HG02798 (cell line): ENCODE measurements at regions not wholly inside any gene's neighbourhood (a gene's known extent, or its start where the extent isn't known, plus 50 kb on each side); places are given as distances from the start of the nearest gene placed in this dataset.

Source experiments
- ATAC-seq: cut with Tn5 transposase; IDR thresholded peaks from one replicate; pipeline ENCODE4 v1.9.1; 2021; ENCODE audit warnings: mild to moderate bottlenecking; ENCODE audit not compliant: unreplicated experiment, poor library complexity

DNA sequence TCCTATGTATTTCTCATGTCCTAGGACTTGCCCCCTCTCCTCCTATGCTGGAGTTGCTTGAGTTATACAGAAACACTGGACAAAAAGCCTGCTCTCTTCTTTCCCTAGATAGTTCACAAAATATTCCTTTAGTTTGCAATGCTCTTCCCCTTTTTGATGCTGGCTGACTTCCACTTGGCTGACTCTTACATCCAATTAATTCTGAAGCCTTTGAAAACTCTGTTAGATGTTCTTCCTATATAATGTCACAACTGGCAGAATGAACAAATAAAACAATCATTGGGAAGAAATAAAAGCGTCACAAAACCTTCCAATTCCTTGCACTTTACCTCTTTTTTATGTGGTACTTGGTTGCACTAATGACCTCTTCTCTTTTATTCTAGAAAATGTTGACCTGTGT is 253.8 kb upstream of the CITED2 start:
- ATAC-seq, result no peak

DNA sequence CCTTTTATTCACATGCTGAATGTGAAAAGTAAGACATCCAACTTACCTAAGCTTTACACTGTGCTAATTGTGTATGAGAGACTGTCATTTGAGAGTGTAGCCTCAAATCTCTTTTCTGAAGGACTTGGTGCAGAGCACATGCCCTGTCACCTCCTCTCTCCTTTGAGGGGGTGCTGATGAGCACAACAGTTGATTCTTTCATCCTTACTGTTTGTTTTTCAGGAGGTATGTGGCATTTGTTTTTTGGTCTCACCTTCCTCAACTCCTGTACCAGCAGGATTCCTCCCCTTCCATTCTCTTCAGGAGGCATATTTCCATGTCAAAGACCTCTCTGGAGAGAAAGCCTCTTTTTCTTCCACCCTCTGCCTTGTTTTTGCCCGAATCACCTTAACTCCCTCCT is 252.6 kb upstream of the CITED2 start:
- ATAC-seq, result no peak

DNA sequence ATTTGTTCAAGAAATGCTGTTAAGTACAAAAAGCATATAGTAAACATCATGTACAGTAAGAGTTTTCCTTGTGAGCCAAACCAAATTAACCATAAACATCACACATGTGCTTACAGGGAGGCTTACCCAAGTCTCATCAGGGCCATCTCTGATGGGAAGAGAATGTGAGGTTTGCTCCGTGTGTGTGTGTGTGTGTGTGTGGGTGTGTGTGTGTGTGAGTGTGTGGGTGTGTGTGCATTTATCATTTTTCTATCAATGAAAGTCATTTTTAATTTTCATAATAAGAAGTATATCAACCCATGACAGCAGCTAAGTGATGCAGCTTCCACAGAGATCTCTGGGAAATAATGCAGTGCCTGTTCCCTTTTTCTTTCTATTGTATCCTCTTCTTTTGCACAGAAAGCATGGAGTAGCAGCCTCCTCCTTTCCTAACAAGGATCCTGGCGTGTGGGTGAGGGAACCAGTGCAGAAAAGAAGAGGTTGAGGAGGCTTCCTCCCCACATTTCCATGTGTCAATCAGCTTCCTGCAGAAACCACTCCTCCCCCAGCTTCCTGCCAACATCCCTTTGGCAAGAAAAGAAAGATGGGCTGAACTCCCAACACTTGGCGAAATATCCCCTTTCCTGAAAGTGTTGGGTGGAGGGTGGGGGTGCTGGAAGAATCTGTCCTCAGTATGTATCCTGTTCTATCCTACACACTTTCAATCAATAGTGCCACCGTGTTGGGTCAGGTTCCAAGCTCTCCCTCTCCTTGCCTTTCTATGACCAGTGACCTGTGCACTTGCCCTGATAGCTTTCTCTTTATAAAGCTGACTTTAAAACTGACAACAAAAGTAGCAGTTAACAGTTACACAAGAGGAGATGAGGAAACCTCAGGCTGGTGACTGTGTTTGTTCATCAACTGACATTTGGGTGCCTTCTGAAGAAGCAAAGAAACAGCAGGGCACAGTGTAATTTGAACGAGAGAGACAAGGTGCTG is 251.8 kb upstream of the CITED2 start:
- no peak for ATAC-seq

DNA sequence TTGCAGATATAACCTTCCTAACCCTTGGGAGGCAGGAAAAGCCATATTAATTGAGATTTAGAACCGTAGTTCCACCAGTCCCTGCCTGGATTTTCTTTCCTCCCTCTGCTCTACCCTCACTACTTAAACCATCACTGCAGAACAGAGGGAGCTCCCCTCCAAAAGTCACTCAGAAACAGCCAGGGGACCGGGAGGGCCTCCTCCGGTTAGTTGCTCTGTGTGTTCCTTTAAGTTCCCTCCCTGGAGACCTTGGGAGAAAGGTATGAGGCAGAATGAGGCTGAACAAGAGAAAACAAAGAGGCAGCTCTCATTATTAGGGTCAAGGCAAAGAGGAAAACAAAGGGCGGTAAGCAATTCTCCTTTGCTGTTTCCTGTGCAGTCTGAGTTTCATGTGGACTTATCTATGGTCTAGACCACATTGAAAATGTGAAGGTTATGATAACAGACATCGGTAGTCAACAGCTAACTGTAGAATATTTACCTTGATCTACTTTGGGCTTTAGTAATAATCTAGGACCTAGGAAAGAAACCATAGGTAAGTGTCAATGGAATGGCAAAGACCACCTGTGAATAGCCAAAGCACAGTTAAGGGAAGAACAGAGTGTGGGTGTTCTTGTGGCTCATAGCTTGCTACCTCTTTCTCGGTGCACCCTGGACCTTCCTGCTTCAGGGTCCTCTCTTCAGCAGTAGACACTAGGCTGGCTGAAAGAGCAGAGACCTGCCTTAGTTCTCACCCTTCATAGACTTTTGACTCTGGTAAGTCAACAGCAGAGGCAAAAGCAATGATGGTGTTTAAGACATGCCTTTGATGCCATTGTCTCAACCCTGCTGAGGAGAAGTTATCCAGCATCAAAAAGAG is 250.9 kb upstream of the CITED2 start:
- no peak for ATAC-seq

DNA sequence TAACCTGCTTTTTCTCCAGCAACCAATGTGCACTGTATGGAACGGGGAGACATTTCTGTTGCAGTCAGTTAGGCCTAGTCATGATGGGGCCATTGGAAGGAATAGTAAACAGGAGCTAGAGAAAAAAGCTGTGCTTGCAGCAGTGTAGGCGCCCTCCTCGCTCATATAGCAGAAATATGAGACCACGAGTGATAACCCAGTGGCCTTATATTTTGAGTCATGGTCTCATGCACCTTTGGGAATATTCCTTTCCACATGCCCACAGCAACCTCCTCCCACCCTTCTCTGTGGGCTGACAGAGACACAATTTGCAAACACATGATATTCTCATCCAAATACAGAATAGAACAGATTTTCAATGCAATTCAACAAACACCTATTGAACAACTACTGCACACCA is 248.9 kb upstream of the CITED2 start:
- ATAC-seq, result no peak

DNA sequence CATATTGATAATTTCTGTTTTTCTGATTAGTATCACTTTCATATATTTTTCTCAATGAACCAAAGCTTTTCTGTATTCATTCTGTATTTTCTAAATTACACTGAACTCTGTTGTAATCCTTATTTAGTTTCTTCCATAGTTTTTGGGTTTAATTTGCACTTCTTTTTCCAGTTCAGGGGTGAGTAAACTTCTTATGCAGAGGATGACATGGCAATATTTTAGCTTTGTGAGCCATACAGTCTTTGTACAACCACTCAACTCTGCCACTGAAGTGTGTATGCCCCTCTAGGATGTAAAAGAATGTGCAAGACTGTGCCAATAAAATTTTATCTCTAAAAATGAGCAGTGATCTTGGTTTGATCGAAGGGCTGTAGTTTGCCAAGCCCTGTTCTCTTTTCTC is 239.0 kb upstream of the CITED2 start:
- ATAC-seq, result no peak

DNA sequence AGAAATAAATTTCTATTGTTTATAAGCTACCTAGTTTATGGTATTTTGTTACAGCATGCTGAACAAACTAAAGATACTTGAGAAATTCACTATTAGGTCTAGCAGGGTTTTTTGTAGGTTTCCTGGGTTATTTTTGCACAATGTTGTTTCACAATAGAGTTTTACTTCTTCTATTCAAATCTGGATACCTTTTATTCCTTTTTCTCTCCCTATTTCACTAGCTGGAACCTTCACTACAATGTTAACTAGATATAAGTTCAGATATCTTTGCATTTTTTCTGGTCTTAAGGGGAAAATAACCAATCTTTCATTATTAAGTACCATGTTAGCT is 237.7 kb upstream of the CITED2 start:
- ATAC-seq, result no peak

DNA sequence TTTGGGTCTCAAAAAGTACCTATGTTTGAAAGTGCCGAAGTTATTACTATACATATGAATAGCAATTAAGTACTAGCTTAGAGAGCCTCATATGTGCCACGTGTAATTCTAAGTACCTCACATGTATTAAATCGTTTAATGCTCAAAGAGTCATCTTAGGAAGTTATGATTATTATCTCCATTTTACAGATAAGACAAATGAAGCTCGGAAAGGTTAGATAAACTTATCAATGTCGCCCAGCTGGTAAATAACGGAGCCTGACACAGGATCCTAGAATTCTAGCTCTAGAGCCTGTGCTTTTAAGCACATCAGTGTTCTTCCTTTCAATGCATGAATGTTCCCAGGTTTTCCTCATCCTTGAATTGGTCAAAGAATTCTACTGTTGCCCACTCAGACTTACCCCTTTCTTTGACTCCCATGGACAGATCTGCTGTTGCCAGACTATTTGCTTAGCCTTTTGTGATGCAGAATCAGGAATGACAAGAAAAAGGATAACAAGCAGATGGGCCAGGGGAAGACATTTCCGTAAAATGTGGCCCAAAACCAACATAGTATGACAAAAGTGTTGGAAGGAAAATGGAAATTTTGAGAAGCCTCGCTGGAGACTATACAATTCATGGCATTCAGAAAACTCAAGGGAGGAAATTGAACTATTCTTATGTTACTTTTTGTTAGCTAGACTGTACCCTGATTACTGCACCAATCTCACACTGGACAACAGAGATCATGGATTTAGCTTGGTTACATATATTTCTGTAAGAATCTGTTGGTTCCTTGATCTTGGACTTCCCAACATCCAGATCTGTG is 237.1 kb upstream of the CITED2 start:
- no peak for ATAC-seq

DNA sequence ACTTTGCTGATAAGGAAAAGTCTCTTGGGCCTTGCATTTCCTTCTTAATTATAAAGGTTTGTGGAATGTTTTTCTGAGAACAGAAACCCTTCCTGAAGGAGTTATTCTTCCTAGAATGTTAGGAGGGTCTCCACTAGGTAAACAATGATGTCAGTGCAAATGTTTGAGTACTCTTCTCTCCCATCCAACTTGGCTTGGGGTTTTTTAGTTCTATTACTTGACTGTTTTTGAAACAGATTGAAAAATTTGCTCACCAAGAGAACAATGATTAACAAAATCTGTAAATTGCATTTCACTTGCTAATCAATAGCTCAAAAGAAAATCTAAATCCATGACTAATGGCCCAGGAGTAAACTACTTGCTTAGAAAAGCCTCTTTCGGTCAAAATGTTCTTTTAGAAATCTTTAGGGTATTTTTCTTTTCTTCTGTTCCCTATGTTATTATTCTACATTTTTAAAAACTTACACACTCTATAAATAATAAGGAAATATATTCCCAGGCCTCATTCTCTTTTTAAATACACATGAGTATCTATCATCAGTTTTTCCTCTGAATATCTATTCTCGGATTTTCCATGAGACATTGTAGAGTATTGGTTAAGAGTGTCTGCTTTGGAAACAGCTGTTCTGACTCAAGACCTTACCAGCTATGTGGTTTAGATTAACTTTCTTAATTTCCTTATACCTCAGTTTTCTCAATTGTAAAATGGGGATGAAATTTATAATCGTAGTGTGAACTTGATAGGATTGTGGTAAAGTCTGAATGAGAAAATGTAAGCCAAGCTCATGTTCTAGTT is 234.2 kb upstream of the CITED2 start:
- ATAC-seq, result no peak

DNA sequence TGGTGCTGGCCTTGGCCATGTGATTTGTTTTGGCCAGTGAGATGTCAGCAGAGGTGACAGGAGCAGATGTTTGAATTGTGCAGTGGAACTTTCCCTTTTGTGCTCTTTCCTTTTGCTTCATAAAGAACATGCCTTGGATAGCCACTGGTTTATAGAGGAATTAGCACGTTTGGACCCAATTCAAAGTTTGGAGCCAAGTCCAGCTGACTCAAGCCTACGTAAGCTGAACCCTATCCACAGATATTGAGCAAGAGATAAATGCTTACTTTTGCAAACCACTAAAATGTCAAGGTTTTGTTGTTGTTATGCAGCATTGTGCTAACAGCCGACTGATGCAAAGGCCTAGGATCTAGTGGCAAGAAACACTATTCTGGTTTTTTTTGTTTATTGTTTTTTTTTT is 230.9 kb upstream of the CITED2 start:
- ATAC-seq, result no peak

DNA sequence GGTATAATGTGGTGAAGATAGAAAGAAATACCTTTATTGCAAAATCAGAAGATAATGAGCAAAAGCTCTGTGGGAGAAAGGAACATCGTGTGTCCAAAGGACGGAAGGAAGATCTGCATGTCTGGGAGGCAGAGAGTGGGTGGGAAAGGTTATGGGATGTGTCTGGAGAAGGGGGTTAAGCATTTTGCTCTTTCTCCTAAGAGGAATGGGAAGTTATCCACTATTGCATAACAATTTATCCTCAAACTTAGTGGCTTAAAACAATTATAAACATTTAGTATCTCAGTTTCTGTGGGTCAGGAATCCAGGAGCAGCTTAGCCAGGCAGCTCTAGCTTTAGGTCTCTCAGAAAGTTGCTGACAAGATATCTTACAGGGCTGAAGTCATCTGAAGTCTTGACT is 229.1 kb upstream of the CITED2 start:
- ATAC-seq, result no peak

DNA sequence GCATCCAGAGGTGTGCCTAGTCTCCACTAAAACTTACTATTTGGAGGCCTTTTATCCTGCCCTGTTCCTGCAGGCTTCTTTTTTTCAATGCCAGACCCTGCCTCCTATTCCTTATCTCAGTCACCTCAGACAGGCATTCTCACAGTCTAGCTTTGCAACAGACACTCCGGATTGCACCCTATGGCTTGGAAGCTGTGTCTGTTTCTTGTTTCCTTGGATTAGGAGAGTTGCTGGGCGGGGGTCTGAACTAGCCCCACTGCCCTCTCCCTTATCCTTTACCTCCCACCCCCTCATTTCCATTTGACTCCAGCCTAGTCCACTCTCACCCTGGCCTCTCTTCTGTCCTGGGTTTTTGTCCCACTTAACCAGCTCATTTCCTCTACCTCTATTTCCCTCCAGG is 228.1 kb upstream of the CITED2 start:
- ATAC-seq, result no peak

DNA sequence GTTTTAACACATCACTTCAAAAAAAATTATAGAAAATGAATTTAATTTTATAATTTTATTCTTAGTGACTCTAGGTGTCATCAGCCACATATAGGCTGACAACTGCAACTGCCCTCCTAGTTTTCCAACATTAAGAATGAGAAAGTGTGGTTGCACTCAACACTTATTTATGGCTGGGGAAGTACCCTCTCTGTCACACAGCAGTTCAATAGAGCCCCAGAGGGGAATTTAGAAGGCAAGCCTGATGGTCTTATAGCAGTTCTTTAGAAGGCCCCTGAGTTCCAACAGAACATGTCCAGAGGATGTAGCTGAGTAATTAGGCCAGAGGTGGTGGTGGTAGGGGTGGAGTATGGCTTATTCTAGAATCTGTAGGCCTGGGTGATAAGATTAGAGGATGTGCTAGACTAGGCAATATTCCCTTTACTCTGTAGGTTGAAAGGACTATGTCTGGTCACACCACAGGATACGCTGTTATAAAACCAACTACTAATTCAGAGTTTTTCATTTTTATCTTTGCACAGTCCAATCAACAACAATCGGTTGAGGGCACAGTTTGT is 226.5 kb upstream of the CITED2 start:
- ATAC-seq, result peak; percentile 97

DNA sequence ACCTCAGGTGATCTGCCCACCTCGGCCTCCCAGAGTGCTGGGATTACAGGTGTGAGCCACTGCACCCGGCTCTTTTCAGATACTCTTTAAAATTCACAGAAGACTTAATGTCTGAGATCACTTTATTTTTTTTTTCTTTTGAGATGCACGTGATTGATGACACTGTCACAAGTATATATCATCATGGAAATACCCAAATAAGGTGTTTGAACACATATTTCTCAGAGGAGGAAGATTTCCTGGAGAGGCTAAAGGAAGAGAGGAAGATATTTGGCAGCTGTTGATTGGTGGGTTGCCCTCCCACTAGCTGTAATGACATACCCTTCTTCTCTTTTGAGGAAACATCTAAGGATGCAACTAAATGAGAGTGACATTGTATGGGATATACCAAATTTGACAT is 225.9 kb upstream of the CITED2 start:
- peak; percentile 7 for ATAC-seq

DNA sequence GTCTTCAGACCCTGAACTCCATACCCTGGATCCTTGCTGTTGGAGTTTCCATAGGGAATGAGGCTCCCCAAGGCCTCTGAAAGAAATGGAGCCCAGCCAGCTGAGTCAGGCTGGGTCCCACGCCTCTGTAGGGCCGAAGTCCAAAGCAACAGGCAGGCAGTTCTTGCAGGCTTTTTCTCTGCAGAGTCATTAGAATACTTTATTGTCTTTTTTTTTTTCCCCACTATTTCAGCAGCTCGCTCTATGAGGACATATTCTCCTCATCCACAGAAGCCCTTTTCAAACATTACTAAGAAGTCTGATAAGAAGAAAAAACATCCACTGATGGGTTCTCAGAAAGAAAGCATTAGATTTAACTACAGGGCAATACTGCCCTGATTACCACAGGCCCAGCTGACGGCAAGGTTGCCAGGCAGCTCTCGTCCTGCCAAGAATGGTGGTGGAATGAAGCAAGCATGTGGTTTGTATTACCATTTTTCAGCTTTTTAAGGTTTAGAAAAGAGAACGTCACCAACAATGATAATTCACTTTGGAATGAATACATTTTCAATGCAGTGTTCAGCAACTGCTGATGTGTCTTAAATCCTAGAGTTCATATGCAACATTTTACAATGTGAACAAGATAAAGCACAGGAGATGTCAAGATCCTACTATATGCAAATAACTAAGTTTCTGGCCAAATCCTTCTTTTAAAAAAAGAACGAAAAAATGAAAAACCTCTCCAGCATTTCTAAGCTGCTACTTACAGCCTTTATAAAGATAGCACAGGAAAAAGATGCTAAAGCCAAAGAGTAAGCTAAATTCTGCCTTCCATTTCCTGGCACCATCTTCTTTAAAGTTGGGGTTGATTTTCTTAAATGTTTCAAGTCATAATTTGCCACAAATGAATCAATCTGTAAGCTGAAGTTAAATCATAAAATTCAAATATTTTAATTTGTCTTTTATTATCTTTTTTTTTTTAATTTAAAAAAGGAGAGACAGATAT is 223.6 kb upstream of the CITED2 start:
- ATAC-seq, result no peak

DNA sequence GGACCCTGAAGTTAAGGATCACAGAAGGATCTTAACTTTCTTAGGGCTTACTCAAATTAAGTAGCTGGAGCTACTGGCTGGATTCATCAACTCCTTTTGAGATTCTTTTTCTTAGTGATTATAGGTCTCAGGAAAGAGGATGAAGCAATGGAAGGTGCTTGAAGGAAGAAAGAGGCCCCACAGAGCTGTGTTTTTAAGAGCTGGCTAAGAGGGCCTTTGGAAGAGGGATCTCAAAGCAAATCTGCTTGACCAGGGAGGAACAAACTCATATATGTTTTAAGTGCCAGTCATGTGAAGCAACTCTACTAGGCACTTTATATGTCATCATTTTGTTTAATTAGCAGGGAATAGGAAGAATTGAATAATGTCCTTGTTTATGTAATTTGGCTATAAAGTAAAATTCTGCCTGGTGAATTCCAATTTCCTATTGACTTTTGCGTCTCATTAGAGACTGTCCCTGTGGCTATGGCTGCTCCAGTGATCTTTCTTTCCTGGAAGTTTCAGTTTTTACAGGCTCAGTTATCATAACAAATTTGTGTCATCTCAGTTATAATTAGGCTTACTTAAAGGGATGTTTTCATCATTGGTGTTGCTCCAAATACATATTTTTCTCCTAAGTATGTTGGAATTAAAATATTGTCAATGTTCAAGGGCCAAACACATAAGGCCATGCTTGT is 222.8 kb upstream of the CITED2 start:
- no peak for ATAC-seq

DNA sequence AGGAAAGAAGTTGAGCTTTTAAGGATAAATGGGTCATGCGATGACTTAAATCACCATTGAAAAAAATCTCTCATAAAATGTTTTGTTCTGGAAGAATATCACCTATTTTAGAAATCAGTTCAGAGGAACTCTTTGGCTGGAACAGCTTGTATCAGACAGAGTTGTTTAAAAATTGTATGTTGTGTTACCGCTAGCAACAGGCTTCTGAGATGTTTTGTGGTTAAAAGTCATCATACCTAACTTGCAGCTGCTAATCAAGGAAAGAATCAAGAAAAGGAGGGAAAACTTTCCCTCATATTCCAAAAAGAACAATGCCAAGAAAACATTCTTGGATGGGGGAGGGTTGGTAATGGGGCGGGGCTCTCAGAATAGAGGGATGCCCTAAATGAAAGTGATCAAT is 220.7 kb upstream of the CITED2 start:
- no peak for ATAC-seq
